Vagina (tissue), 2 donors: ENCODE measurements at regions not wholly inside any gene's neighbourhood (a gene's known extent, or its start where the extent isn't known, plus 50 kb on each side); places are given as distances from the start of the nearest gene placed in this dataset.

ENCODE experiments used
- DNase-seq, 2 donors: peaks; one replicate each; pipeline ENCODE4 v3.0.0-alpha.2; 2017; ENCODE audit errors: extremely low spot score in 2 of 2
- H3K27ac ChIP-seq: fragments of 200-600 bp; sonication (generic); one replicate; pipeline ENCODE4 v1.5.1; 2019
- H3K27me3 ChIP-seq: fragments of 200-600 bp; sonication (generic); one replicate; pipeline ENCODE4 v1.5.1; 2019
- H3K36me3 ChIP-seq, 2 donors: fragments of 200-600 bp; sonication (generic); one replicate each; pipeline ENCODE4 v1.5.1; 2017 to 2019
- H3K4me1 ChIP-seq: fragments of 200-600 bp; sonication (generic); one replicate; pipeline ENCODE4 v1.5.1; 2019
- H3K4me3 ChIP-seq, 2 donors: fragments of 200-600 bp; sonication (generic); 1 replicate in 1 of 2; 2 replicates in 1 of 2; pipeline ENCODE4 v1.5.1; 2016 to 2019
- H3K9me3 ChIP-seq: fragments of 200-600 bp; sonication (generic); one replicate; pipeline ENCODE4 v1.5.1; 2019
- CTCF ChIP-seq, 3 experiments: fragments of 450-650 bp in 2 of 3; fragments of 200-600 bp in 1 of 3; sonication (generic) in 1 of 3; IDR thresholded peaks; one replicate each; pipeline ENCODE4 v1.5.1; 2017 to 2019; ENCODE audit warnings: antibody characterized with exemption in 3 of 3, mild to moderate bottlenecking in 2 of 3, moderate library complexity in 2 of 3
- POLR2A ChIP-seq, 2 donors: fragments of 450-650 bp; IDR thresholded peaks; one replicate each; pipeline ENCODE4 v1.6.1; 2017; ENCODE audit warnings: antibody characterized with exemption in 2 of 2, mild to moderate bottlenecking in 2 of 2, moderate library complexity in 2 of 2
- POLR2AphosphoS5 ChIP-seq, 2 donors: sonication (generic); formaldehyde crosslinking; IDR thresholded peaks; one replicate each; pipeline ENCODE4 v1.9.0; 2017; ENCODE audit warnings: antibody characterized with exemption in 2 of 2, mild to moderate bottlenecking in 2 of 2, low read depth in 1 of 2; ENCODE audit not compliant: insufficient read depth in 1 of 2
- intact Hi-C: fragments of 100-400 bp; cut with DNase I; formaldehyde crosslinking; loops from one replicate; pipeline ENCODE4 v1.15.1; 2023

- Histone ChIP-seq H3K27ac (no peak overlapping the region), H3K27me3 (no peaks in the 10 kb centered on the region), H3K9me3 (no peaks in the 10 kb centered on the region), H3K36me3 (no peaks in the 10 kb centered on the region), H3K4me3 (no peak overlapping the region), H3K4me1 (no peaks in the 10 kb centered on the region)
- TF ChIP-seq CTCF (IDR thresholded peaks at IDR 0.05) (no peak), POLR2A (IDR thresholded peaks at IDR 0.05) (no peak), POLR2AphosphoS5 (IDR thresholded peaks at IDR 0.05; ENCODE audit: insufficient read depth in 1 of 2, low read depth in 1 of 2) (no peak)
- intact Hi-C loops, result no loop called here
- DNase-seq, result peak; percentile 64
Observed at GRCh38 chr2:217030081-217030480, 170.2 kb upstream of the TNP1 start.

- Histone ChIP-seq H3K9me3 (no peaks in the 10 kb centered on the region), H3K27me3 (no peaks in the 10 kb centered on the region), H3K27ac (no peak overlapping the region), H3K4me1 (no peaks in the 10 kb centered on the region), H3K4me3 (no peak overlapping the region), H3K36me3 (no peaks in the 10 kb centered on the region)
- TF ChIP-seq POLR2A (IDR thresholded peaks at IDR 0.05) (no peak), CTCF (IDR thresholded peaks at IDR 0.05) (no peak), POLR2AphosphoS5 (IDR thresholded peaks at IDR 0.05; ENCODE audit: insufficient read depth in 1 of 2, low read depth in 1 of 2) (no peak)
- intact Hi-C loops, result no loop called here
- DNase-seq, result no peak
Observed at GRCh38 chr2:217028128-217028527, 168.3 kb upstream of the TNP1 start.

- Histone ChIP-seq H3K4me1 (no peaks in the 10 kb centered on the region), H3K36me3 (no peaks in the 10 kb centered on the region), H3K27ac (no peak overlapping the region), H3K4me3 (no peak overlapping the region), H3K27me3 (no peaks in the 10 kb centered on the region), H3K9me3 (no peaks in the 10 kb centered on the region)
- no peak for DNase-seq
- intact Hi-C loops, result no loop called here
- TF ChIP-seq POLR2A (IDR thresholded peaks at IDR 0.05) (no peak), POLR2AphosphoS5 (IDR thresholded peaks at IDR 0.05; ENCODE audit: insufficient read depth in 1 of 2, low read depth in 1 of 2) (no peak), CTCF (IDR thresholded peaks at IDR 0.05) (no peak)
Observed at GRCh38 chr2:217027414-217027813, 167.6 kb upstream of the TNP1 start.

- H3K9me3 ChIP-seq, result no peaks in the 10 kb centered on the region
- TF ChIP-seq POLR2A (IDR thresholded peaks at IDR 0.05), result no peak
- no peak for TF ChIP-seq POLR2AphosphoS5 (IDR thresholded peaks at IDR 0.05; ENCODE audit: insufficient read depth in 1 of 2, low read depth in 1 of 2)
- no peak for TF ChIP-seq CTCF (IDR thresholded peaks at IDR 0.05)
Observed at GRCh38 chr2:217026569-217026968, 166.7 kb upstream of the TNP1 start.

GRCh38 chr2:217026161-217026560 is 166.3 kb upstream of the TNP1 start:
- TF ChIP-seq POLR2A (IDR thresholded peaks at IDR 0.05) (no peak), CTCF (IDR thresholded peaks at IDR 0.05) (no peak), POLR2AphosphoS5 (IDR thresholded peaks at IDR 0.05; ENCODE audit: insufficient read depth in 1 of 2, low read depth in 1 of 2) (no peak)
- peak; percentile 64 to 77 for DNase-seq
- intact Hi-C loops, result no loop called here
- Histone ChIP-seq H3K27me3 (no peaks in the 10 kb centered on the region), H3K9me3 (no peaks in the 10 kb centered on the region), H3K27ac (no peak overlapping the region), H3K36me3 (no peaks in the 10 kb centered on the region), H3K4me3 (no peak overlapping the region), H3K4me1 (no peaks in the 10 kb centered on the region)

More at GRCh38 chr2:217026569-217026968, 166.7 kb upstream of the TNP1 start:
- no peak for DNase-seq
- intact Hi-C loops, result no loop called here
- H3K36me3 ChIP-seq, result no peaks in the 10 kb centered on the region
- no peaks in the 10 kb centered on the region for H3K4me1 ChIP-seq
- H3K4me3 ChIP-seq, result no peak overlapping the region
- no peaks in the 10 kb centered on the region for H3K27me3 ChIP-seq
- H3K27ac ChIP-seq, result no peak overlapping the region
